Activated T-cell treated with anti-CD3 and anti-CD28 coated beads, Interleukin-2, amount 50 U/mL, for 48 hours (primary cell): ENCODE measurements at regions not wholly inside any gene's neighbourhood (a gene's known extent, or its start where the extent isn't known, plus 50 kb on each side); places are given as distances from the start of the nearest gene placed in this dataset.
"Not testable (repeated sequence)": the region's sequence is repeated elsewhere in the genome, so short reads cannot be mapped to it uniquely, and the experiment has no call there.

Source experiments
- DNase-seq, 2 experiments: peaks; one replicate each; pipeline ENCODE4 v3.0.0-alpha.2; 2020

DNA sequence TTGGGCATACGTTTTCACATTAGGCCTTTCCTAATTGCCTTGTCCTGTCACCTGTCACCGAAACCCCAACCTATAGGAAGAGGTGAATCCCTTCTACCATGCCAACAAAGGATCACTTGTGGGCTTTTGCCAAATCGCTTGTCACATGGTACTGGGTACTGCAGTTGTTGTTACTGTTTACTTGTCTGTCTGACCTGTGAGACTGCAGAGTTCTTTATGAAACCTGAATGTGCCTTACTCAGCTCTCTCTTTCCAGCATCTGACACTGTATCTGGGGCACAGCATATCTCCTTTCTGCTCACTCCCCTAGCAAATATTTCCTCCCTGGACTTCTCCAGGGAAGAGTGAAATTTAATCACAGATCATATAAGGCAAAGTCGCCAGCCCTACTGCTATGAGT is 1272.4 kb downstream of the CDH8 start:
- no peak for DNase-seq

DNA sequence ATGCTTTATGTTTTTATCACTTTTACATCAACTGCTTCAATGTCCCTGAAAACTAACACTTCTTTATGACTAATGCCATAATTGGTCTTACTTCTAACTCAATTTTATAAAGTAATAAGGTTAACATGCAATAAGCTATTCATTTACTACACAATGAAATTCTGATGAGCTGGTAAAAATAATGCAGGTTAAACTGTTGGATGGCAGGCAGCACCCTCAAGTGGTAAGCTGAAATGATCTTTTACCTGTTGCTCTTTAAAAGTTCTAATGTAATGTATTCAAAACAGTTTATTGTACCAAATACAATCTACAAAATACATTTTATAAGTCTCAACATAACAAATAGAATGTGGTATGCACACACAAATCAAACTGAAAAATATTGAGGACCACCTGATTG is 1280.3 kb downstream of the CDH8 start:
- no peak for DNase-seq

- DNase-seq: no peak
Measured at GRCh38 chr16:60748366-60748765, 1287.9 kb downstream of the CDH8 start.

GRCh38 chr16:60744198-60744597 is 1292.0 kb downstream of the CDH8 start:
- DNase-seq: no peak

DNA sequence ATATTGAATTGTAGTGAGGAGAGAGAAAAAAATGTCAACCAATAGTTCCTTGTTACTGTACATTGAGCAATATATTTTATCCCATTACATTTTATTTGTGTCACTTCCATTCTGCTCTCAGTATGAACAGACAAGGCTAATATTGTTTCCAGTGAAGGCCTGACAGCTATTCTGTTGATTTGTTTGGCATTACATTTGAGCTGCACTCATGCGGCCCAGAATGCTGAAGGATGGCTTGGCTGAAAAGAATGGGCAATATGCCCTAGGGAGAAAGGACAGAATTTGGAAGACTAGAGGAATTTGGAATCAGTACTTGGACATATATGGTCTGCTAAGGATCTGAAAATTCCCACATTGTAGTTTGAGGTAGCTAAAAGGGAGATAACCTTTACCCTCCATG is 1294.4 kb downstream of the CDH8 start:
- DNase-seq: no peak

DNA sequence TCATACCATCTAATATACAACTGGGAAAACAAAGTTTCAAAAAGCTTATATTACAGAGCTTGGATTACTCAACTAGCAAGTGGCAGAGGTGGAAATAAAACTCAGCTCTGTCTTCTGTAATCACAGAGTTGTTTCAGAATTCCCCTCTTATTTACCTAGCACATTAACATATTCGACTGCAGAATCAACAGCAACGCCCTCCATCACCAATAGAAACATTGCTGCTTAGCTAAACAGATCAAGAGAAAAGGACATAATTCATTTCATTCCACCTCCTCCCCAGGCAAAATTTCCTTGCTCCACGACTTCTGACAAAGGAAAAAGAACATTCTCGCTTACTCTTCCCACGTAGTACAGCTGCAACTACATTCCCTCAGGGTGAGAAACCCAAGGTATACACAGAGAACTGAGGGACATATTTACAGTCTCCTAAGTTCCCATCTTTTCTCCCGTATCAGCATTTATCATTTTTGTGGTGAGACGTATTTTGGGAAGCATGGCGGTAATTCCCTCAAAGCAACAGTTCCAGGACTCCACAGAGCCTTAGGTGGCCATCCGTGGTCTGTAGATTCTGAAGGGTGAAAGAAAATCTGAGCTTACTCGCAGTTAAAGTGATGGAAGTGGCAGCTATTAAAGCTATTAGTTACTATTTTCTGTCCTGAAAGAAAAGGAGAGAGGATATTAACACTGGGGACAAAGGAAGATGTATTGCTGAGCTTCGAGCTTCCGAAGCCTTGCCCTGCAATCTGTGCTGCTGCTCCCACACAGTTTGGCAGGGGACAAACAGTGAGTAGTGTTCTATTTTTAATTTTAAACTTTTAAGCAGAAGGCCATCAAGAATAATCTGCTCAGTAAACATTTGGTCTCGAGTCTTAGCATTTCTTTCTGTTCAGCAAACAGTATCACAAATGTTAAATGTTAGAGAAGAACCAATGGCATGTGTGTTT is 1296.2 kb downstream of the CDH8 start:
- no peak for DNase-seq

GRCh38 chr16:60731329-60732050 is 1304.7 kb downstream of the CDH8 start:
- DNase-seq: no peak

GRCh38 chr16:60729051-60729450 is 1307.2 kb downstream of the CDH8 start:
- DNase-seq: no peak

- no peak for DNase-seq
Measured at GRCh38 chr16:60727851-60728250, 1308.4 kb downstream of the CDH8 start.

DNA sequence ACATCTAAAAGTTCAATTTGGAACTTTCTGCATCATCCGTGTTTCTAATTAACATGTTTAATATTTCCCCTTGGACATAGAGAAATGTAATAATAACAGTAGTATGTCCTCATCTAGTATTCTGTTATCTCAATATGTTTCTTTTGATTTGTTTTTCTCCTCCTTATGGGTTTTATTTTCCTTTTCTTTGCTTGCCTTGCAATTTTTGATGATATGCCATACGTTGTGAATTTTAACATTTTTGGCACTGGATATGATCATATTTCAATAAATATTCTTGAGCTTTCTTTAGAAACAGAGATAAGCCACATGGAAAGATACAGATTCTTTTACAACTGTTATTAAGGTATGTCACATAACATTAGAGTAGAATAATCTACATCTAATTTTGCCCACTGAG is 1316.2 kb downstream of the CDH8 start:
- DNase-seq: no peak

DNA sequence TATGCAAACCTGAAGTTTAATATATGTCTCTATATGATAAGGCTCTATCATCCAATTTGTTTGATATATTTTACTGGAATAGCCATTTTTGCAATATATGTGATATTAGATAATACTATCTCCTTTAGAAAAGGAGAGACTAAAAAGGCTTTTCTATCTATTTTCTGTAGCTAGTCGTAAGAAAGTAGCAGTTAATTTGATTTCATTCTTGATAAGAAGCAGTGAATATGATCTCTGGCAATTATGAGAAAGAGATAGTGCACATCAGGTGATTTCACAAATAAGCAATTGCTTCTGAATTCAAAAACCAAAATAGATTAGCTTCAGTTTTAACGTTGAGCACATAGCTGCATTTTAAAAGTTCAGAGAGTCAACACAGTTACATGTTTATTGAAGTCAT is 1318.4 kb downstream of the CDH8 start:
- DNase-seq: no peak

- no peak for DNase-seq
Measured at GRCh38 chr16:60712144-60712543, 1324.1 kb downstream of the CDH8 start.

DNA sequence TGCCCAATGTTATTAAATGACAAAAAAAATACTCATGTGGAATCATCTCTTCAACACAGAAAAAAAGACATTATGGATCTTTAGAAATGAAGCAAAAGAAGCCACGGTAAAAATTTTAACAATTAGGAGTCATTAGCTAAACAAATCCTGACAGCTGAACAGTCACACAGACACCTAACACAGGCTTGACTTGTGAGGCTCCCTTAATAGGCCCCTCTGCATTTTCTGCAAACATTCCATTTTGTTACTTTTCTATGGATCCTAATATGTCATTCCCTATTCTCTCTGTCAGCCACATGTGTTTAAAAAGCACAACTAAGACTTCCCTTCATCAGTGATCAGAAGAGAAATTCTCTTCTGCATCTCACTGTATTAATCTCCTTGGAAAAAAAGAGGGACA is 1331.5 kb downstream of the CDH8 start:
- no peak for DNase-seq

GRCh38 chr16:60703096-60703495 is 1333.1 kb downstream of the CDH8 start:
- DNase-seq: no peak

- DNase-seq: no peak
Measured at GRCh38 chr16:60686824-60687223, 1349.4 kb downstream of the CDH8 start.

- no peak for DNase-seq
Measured at GRCh38 chr16:60684002-60684401, 1352.2 kb downstream of the CDH8 start.

DNA sequence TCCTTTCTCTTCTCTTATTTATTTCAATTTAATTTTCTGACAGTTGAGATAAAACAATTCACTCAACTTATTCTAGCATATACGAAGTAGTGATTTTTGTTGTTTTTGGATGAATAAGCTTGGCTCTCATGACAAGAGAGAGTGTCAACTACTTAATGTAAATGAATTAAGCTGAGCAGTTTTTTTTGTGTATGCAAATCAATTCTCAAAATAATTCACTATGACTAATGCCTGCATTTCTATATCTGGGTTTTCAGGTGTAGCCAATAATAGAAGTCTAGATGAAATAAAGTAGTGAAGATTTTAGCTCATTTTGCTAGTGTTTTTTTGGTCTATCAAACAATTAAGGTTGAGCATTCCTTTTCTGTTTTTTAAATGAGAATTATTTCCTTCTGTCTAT is 1354.0 kb downstream of the CDH8 start:
- DNase-seq: no peak

DNA sequence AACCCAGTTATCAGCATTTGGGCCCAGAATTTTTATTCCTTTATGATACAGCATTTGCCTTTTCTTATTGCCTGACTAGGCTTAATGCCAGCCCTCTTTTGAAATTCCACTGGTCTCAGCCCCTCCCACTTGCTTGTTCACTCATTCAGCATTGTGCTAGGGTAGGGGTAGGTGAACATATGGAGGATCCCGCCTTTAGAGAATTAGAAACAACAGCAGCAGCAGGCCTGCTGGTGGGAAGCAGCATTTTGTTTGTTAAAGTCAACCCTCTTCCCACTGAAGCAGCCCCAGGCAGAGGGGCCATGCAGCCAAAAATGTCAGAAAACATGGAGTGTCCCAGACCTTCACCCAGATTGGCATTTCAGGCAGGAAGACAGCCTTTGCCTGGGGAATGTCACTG is 1355.2 kb downstream of the CDH8 start:
- DNase-seq: no peak

DNA sequence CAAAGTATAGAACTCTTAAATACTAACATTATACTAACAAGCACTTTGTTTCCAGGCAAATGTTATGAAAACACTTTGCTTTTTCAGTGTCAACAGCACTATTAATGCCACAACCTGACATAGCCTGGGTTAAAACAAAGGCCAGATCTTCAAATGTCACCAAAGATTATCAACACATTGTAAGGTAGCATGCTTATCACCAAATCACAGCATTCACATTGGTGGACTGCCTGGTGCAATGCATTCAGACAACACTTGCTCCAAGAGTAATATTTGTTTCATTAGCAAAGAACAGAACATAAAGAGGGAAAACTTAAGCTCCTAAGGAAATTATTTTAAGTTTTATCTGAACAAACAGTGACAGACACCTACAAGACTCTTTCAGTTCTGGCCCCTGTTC is 1361.2 kb downstream of the CDH8 start:
- no peak for DNase-seq

DNA sequence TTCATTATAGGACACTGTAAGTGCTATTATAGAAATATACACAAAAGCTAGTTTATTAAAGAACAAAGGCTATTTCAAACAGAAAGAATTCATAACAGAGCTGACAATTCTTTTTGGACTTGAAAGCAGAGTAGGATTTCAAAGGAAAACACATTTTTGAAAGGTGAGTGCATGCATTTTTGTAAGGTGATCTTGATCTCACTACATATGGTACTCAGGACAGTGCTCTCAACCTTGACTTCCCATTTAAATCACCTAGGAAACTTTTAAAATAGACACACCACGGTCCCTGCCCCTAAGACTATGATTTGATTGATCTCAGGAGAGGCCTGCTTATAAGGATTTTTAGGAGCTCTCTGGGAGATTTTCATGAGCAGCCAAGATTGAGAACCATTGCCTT is 1362.0 kb downstream of the CDH8 start:
- no peak for DNase-seq

GRCh38 chr16:60655514-60656153 is 1380.6 kb downstream of the CDH8 start:
- DNase-seq: no peak

GRCh38 chr16:60651346-60651745 is 1384.9 kb downstream of the CDH8 start:
- DNase-seq: no peak

- no peak for DNase-seq
Measured at GRCh38 chr16:60648290-60648689, 1387.9 kb downstream of the CDH8 start.

DNA sequence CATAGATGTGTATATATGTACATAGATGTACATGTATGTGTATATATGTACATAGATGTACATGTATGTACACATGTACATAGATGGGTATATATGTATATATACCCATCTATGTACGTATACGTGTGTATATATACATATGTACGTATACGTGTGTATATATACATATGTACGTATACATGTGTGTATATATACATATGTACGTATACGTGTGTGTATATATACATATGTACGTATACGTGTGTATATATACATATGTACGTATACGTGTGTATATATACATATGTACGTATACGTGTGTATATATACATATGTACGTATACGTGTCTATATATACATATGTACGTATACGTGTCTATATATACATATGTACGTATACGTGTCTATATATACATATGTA is 1388.8 kb downstream of the CDH8 start:
- DNase-seq: not testable (repeated sequence)
